ENCODE measurements at regions not wholly inside any gene's neighbourhood (a gene's known extent, or its start where the extent isn't known, plus 50 kb on each side); places are given as distances from the start of the nearest gene placed in this dataset.

- Histone ChIP-seq H3K4me3 (ENCODE audit: low read length) (no peak overlapping the region), H3K4me1 (ENCODE audit: insufficient read depth, low read length) (no peaks in the 10 kb centered on the region), H3K9ac (ENCODE audit: low read depth, low read length) (no peak overlapping the region), H3K36me3 (ENCODE audit: insufficient read depth, low read length) (no peaks in the 10 kb centered on the region), H3K27me3 (ENCODE audit: insufficient read depth, low read length) (no peaks in the 10 kb centered on the region), H3K27ac (ENCODE audit: low read depth, low read length) (no peak overlapping the region), H3K9me3 (ENCODE audit: insufficient read depth, low read depth, low read length) (no peaks in the 10 kb centered on the region)
- WGBS, result 91% methylated on average over 1 of the region's 1 CpG
Observed at GRCh38 chr5:72760259-72760658, 56.2 kb upstream of the TNPO1 start.

GRCh38 chr5:72752909-72753308, 63.6 kb upstream of the TNPO1 start:
- no peak overlapping the region for H3K4me3 ChIP-seq (ENCODE audit: low read length)
- H3K27ac ChIP-seq (ENCODE audit: low read depth, low read length), result no peak overlapping the region
- H3K9ac ChIP-seq (ENCODE audit: low read depth, low read length), result no peak overlapping the region
- H3K4me1 ChIP-seq (ENCODE audit: insufficient read depth, low read length), result 0 out of 2 replicates have a peak, but pooled peaks cover 3% of the 10 kb centered on the region
- H3K27me3 ChIP-seq (ENCODE audit: insufficient read depth, low read length), result no peaks in the 10 kb centered on the region
- no peaks in the 10 kb centered on the region for H3K9me3 ChIP-seq (ENCODE audit: insufficient read depth, low read depth, low read length)
- H3K36me3 ChIP-seq (ENCODE audit: insufficient read depth, low read length), result no peaks in the 10 kb centered on the region
- WGBS, result 85% methylated on average over 1 of the region's 1 CpG

GRCh38 chr5:72749362-72749997, 67.0 kb upstream of the TNPO1 start:
- Histone ChIP-seq H3K36me3 (ENCODE audit: insufficient read depth, low read length) (no peaks in the 10 kb centered on the region), H3K9ac (ENCODE audit: low read depth, low read length) (no peak overlapping the region), H3K4me3 (ENCODE audit: low read length) (no peak overlapping the region), H3K27ac (ENCODE audit: low read depth, low read length) (no peak overlapping the region), H3K4me1 (ENCODE audit: insufficient read depth, low read length) (0 out of 2 replicates have a peak, but pooled peaks cover 3% of the 10 kb centered on the region), H3K27me3 (ENCODE audit: insufficient read depth, low read length) (no peaks in the 10 kb centered on the region), H3K9me3 (ENCODE audit: insufficient read depth, low read depth, low read length) (no peaks in the 10 kb centered on the region)
- WGBS, result 91% methylated on average over 12 of the region's 12 CpGs

- H3K9me3 ChIP-seq (ENCODE audit: insufficient read depth, low read depth, low read length), result no peaks in the 10 kb centered on the region
- H3K27ac ChIP-seq (ENCODE audit: low read depth, low read length), result no peak overlapping the region
- no peaks in the 10 kb centered on the region for H3K27me3 ChIP-seq (ENCODE audit: insufficient read depth, low read length)
- H3K9ac ChIP-seq (ENCODE audit: low read depth, low read length), result no peak overlapping the region
- H3K4me1 ChIP-seq (ENCODE audit: insufficient read depth, low read length), result 0 out of 2 replicates have a peak, but pooled peaks cover 3% of the 10 kb centered on the region
- H3K36me3 ChIP-seq (ENCODE audit: insufficient read depth, low read length), result no peaks in the 10 kb centered on the region
- WGBS, result 100% methylated on average over 1 of the region's 1 CpG
- H3K4me3 ChIP-seq (ENCODE audit: low read length), result no peak overlapping the region
Observed at GRCh38 chr5:72747826-72748225, 68.6 kb upstream of the TNPO1 start.

- Histone ChIP-seq H3K36me3 (ENCODE audit: insufficient read depth, low read length) (no peaks in the 10 kb centered on the region), H3K4me1 (ENCODE audit: insufficient read depth, low read length) (0 out of 2 replicates have a peak, but pooled peaks cover 3% of the 10 kb centered on the region), H3K4me3 (ENCODE audit: low read length) (no peak overlapping the region), H3K27me3 (ENCODE audit: insufficient read depth, low read length) (no peaks in the 10 kb centered on the region), H3K9ac (ENCODE audit: low read depth, low read length) (no peak overlapping the region), H3K9me3 (ENCODE audit: insufficient read depth, low read depth, low read length) (no peaks in the 10 kb centered on the region), H3K27ac (ENCODE audit: low read depth, low read length) (no peak overlapping the region)
- 97% methylated on average over 5 of the region's 5 CpGs for whole genome bisulfite sequencing
Observed at GRCh38 chr5:72746736-72747135, 69.7 kb upstream of the TNPO1 start.

- 95% methylated on average over 4 of the region's 4 CpGs for WGBS
- Histone ChIP-seq H3K4me3 (ENCODE audit: low read length) (no peak overlapping the region), H3K36me3 (ENCODE audit: insufficient read depth, low read length) (no peaks in the 10 kb centered on the region), H3K27me3 (ENCODE audit: insufficient read depth, low read length) (no peaks in the 10 kb centered on the region), H3K9ac (ENCODE audit: low read depth, low read length) (no peak overlapping the region), H3K4me1 (ENCODE audit: insufficient read depth, low read length) (no peaks in the 10 kb centered on the region), H3K9me3 (ENCODE audit: insufficient read depth, low read depth, low read length) (no peaks in the 10 kb centered on the region), H3K27ac (ENCODE audit: low read depth, low read length) (no peak overlapping the region)
Observed at GRCh38 chr5:72744136-72744535, 72.3 kb upstream of the TNPO1 start.

- Histone ChIP-seq H3K36me3 (ENCODE audit: insufficient read depth, low read length) (no peaks in the 10 kb centered on the region), H3K27ac (ENCODE audit: low read depth, low read length) (no peak overlapping the region), H3K9me3 (ENCODE audit: insufficient read depth, low read depth, low read length) (no peaks in the 10 kb centered on the region), H3K9ac (ENCODE audit: low read depth, low read length) (no peak overlapping the region), H3K4me1 (ENCODE audit: insufficient read depth, low read length) (no peaks in the 10 kb centered on the region), H3K4me3 (ENCODE audit: low read length) (no peak overlapping the region), H3K27me3 (ENCODE audit: insufficient read depth, low read length) (no peaks in the 10 kb centered on the region)
Observed at GRCh38 chr5:72741805-72742204, 74.7 kb upstream of the TNPO1 start.

- no peaks in the 10 kb centered on the region for H3K9me3 ChIP-seq (ENCODE audit: insufficient read depth, low read depth, low read length)
- no peaks in the 10 kb centered on the region for H3K27me3 ChIP-seq (ENCODE audit: insufficient read depth, low read length)
- WGBS, result 88% methylated on average over 4 of the region's 4 CpGs
- H3K9ac ChIP-seq (ENCODE audit: low read depth, low read length), result no peak overlapping the region
- H3K36me3 ChIP-seq (ENCODE audit: insufficient read depth, low read length), result no peaks in the 10 kb centered on the region
- no peaks in the 10 kb centered on the region for H3K4me1 ChIP-seq (ENCODE audit: insufficient read depth, low read length)
- H3K4me3 ChIP-seq (ENCODE audit: low read length), result no peak overlapping the region
- no peak overlapping the region for H3K27ac ChIP-seq (ENCODE audit: low read depth, low read length)
Observed at GRCh38 chr5:72733810-72734209, 82.7 kb upstream of the TNPO1 start.

GRCh38 chr5:72723581-72723980, 92.9 kb upstream of the TNPO1 start:
- Histone ChIP-seq H3K36me3 (ENCODE audit: insufficient read depth, low read length) (no peaks in the 10 kb centered on the region), H3K4me1 (ENCODE audit: insufficient read depth, low read length) (no peaks in the 10 kb centered on the region), H3K9ac (ENCODE audit: low read depth, low read length) (no peak overlapping the region), H3K9me3 (ENCODE audit: insufficient read depth, low read depth, low read length) (peaks cover 10% of the 10 kb centered on the region), H3K27me3 (ENCODE audit: insufficient read depth, low read length) (no peaks in the 10 kb centered on the region), H3K4me3 (ENCODE audit: low read length) (no peak overlapping the region), H3K27ac (ENCODE audit: low read depth, low read length) (no peak overlapping the region)

- no peak overlapping the region for H3K27ac ChIP-seq (ENCODE audit: low read depth, low read length)
- WGBS, result 89% methylated on average over 5 of the region's 5 CpGs
- no peak overlapping the region for H3K9ac ChIP-seq (ENCODE audit: low read depth, low read length)
- H3K4me1 ChIP-seq (ENCODE audit: insufficient read depth, low read length), result no peaks in the 10 kb centered on the region
- no peaks in the 10 kb centered on the region for H3K36me3 ChIP-seq (ENCODE audit: insufficient read depth, low read length)
- H3K4me3 ChIP-seq (ENCODE audit: low read length), result no peak overlapping the region
- H3K9me3 ChIP-seq (ENCODE audit: insufficient read depth, low read depth, low read length), result peaks cover 9% of the 10 kb centered on the region
- H3K27me3 ChIP-seq (ENCODE audit: insufficient read depth, low read length), result no peaks in the 10 kb centered on the region
Observed at GRCh38 chr5:72722792-72723452, 93.5 kb upstream of the TNPO1 start.

GRCh38 chr5:72721844-72722243, 94.6 kb upstream of the TNPO1 start:
- H3K4me1 ChIP-seq (ENCODE audit: insufficient read depth, low read length), result no peaks in the 10 kb centered on the region
- 96% methylated on average over 2 of the region's 2 CpGs for WGBS
- no peak overlapping the region for H3K27ac ChIP-seq (ENCODE audit: low read depth, low read length)

More at GRCh38 chr5:72721844-72722243, 94.6 kb upstream of the TNPO1 start:
- no peaks in the 10 kb centered on the region for H3K36me3 ChIP-seq (ENCODE audit: insufficient read depth, low read length)
- H3K4me3 ChIP-seq (ENCODE audit: low read length), result no peak overlapping the region
- no peaks in the 10 kb centered on the region; the same call in 1 of the 2 replicates for H3K9me3 ChIP-seq (ENCODE audit: insufficient read depth, low read depth, low read length)
- no peaks in the 10 kb centered on the region for H3K27me3 ChIP-seq (ENCODE audit: insufficient read depth, low read length)
- no peak overlapping the region for H3K9ac ChIP-seq (ENCODE audit: low read depth, low read length)

Data from HUES64 (cell line).